OCI-LY7 (cell line): ENCODE measurements at regions not wholly inside any gene's neighbourhood (a gene's known extent, or its start where the extent isn't known, plus 50 kb on each side); places are given as distances from the start of the nearest gene placed in this dataset.

Experiments
- BruUV-seq: library from RNA; stranded (reverse); fragments of 400-500 nt; replicated peaks from 2 replicates; lab custom pipeline; 2021; lab: Mats Ljungman, UMichigan
- CTCF ChIA-PET: fragments of 300-600 bp; sonication (Branson Sonifier 250); formaldehyde crosslinking; loops from one replicate; lab custom pipeline; 2022; ENCODE audit warnings: antibody characterized with exemption; ENCODE audit not compliant: unreplicated experiment; lab: Charles Lee
- POLR2A ChIA-PET: fragments of 300-600 bp; sonication (Branson Sonifier 250); formaldehyde crosslinking; loops from one replicate; lab custom pipeline; 2022; ENCODE audit warnings: antibody characterized with exemption; lab: Charles Lee
- DNase-seq: peaks from one replicate; pipeline ENCODE4 v3.0.0-alpha.2; 2015; ENCODE audit warnings: low spot score
- H2AFZ ChIP-seq: fragments of 200-600 bp; sonication (generic), shearing (Covaris generic); 2 replicates; pipeline ENCODE4 v1.6.1; 2014; ENCODE audit warnings: mild to moderate bottlenecking, antibody characterized with exemption, low read length, moderate library complexity
- H3K27ac ChIP-seq: fragments of 200-600 bp; sonication (generic); 2 replicates; pipeline ENCODE4 v1.5.1; 2014; ENCODE audit warnings: mixed run types, low read depth, mild to moderate bottlenecking, moderate library complexity, low read length, inconsistent platforms; ENCODE audit not compliant: poor library complexity, severe bottlenecking
- H3K36me3 ChIP-seq: fragments of 200-600 bp; sonication (generic); 2 replicates; pipeline ENCODE4 v1.6.1; 2014; ENCODE audit warnings: mild to moderate bottlenecking, antibody characterized with exemption, low read length, moderate library complexity, mixed read lengths; ENCODE audit not compliant: insufficient read depth
- H3K4me1 ChIP-seq: fragments of 200-600 bp; sonication (generic); 2 replicates; pipeline ENCODE4 v1.5.1; 2014; ENCODE audit warnings: mild to moderate bottlenecking, low read length; ENCODE audit not compliant: insufficient read depth, poor library complexity, severe bottlenecking
- H3K4me2 ChIP-seq: fragments of 200-600 bp; sonication (generic); 2 replicates; pipeline ENCODE4 v1.6.1; 2014; ENCODE audit warnings: mild to moderate bottlenecking, low read length
- H3K4me3 ChIP-seq: fragments of 200-600 bp; sonication (generic); 2 replicates; pipeline ENCODE4 v1.5.1; 2014; ENCODE audit warnings: mild to moderate bottlenecking, low read depth, low read length; ENCODE audit not compliant: poor library complexity, severe bottlenecking
- H3K79me2 ChIP-seq: fragments of 200-600 bp; sonication (generic); 2 replicates; pipeline ENCODE4 v1.6.1; 2016; ENCODE audit warnings: low read depth, mild to moderate bottlenecking, low read length, moderate library complexity, mixed read lengths; ENCODE audit not compliant: insufficient read depth
- H3K9me2 ChIP-seq: fragments of 200-600 bp; sonication (generic); 2 replicates; pipeline ENCODE4 v1.6.1; 2016; ENCODE audit warnings: mild to moderate bottlenecking, low read length, mixed read lengths; ENCODE audit not compliant: insufficient read depth
- H3K9me3 ChIP-seq: fragments of 200-600 bp; sonication (generic); 2 replicates; pipeline ENCODE4 v1.6.1; 2014; ENCODE audit warnings: mild to moderate bottlenecking, mixed run types, low read length, mixed read lengths
- H4K20me1 ChIP-seq: fragments of 200-600 bp; sonication (generic); 2 replicates; pipeline ENCODE4 v1.6.1; 2014; ENCODE audit warnings: mild to moderate bottlenecking, antibody characterized with exemption, low read length, moderate library complexity, mixed read lengths; ENCODE audit not compliant: insufficient read depth
- CTCF ChIP-seq: fragments of 200-600 bp; sonication (generic); conservative IDR thresholded peaks from 2 replicates; pipeline ENCODE4 v1.5.1; 2014; ENCODE audit warnings: mild to moderate bottlenecking, antibody characterized with exemption, low read length, moderate library complexity, mixed read lengths
- EZH2phosphoT487 ChIP-seq: fragments of 200-600 bp; sonication (generic); IDR thresholded peaks from 2 replicates; pipeline ENCODE4 v1.6.1; 2018; ENCODE audit warnings: low read depth, borderline replicate concordance, mild to moderate bottlenecking, mixed run types, antibody characterized with exemption, low read length, moderate library complexity, mixed read lengths
- intact Hi-C: fragments of 100-400 bp; cut with micrococcal nuclease; formaldehyde crosslinking; loops from one replicate; pipeline ENCODE4 v1.10.0; 2022; ENCODE audit not compliant: unreplicated experiment

- no peak for DNase-seq
- ChIA-PET POLR2A (no interaction called here), CTCF (no interaction called here)
- Histone ChIP-seq H3K4me2 (no peak overlapping the region), H3K79me2 (no peaks in the 10 kb centered on the region), H3K9me3 (no peaks in the 10 kb centered on the region), H2AFZ (no peak overlapping the region), H3K4me1 (no peaks in the 10 kb centered on the region), H3K4me3 (no peak overlapping the region), H4K20me1 (no peaks in the 10 kb centered on the region), H3K27ac (no peak overlapping the region), H3K9me2 (no peaks in the 10 kb centered on the region), H3K36me3 (no peaks in the 10 kb centered on the region)
- intact Hi-C loops = no loop called here
- TF ChIP-seq CTCF = no peak
- no peak for TF ChIP-seq EZH2phosphoT487
- BruUV-seq = no TSS peak
These were observed 564.0 kb downstream of the SLC6A15 start for GRCh38 chr12:84348582-84348981.

- ChIA-PET POLR2A (interaction anchor here (0.6 kb wide), 1 partner anchor 88 kb away, joined by 3 read pairs; no protein-coding TSS in a partner anchor), CTCF (no interaction called here)
- Histone ChIP-seq H3K36me3 (no peaks in the 10 kb centered on the region), H3K27ac (no peak overlapping the region), H3K79me2 (no peaks in the 10 kb centered on the region), H3K4me3 (no peak overlapping the region), H3K4me1 (no peaks in the 10 kb centered on the region), H4K20me1 (no peaks in the 10 kb centered on the region), H2AFZ (no peak overlapping the region), H3K9me3 (no peaks in the 10 kb centered on the region), H3K4me2 (no peak overlapping the region), H3K9me2 (no peaks in the 10 kb centered on the region)
- TF ChIP-seq CTCF (no peak), EZH2phosphoT487 (no peak)
- intact Hi-C loops = no loop called here
- BruUV-seq = no TSS peak
- no peak for DNase-seq
These were observed 571.0 kb downstream of the SLC6A15 start for GRCh38 chr12:84341467-84342193.

- H3K9me2 ChIP-seq = no peaks in the 10 kb centered on the region
- no peak overlapping the region for H3K27ac ChIP-seq
- H3K9me3 ChIP-seq = no peaks in the 10 kb centered on the region
- no peaks in the 10 kb centered on the region for H3K36me3 ChIP-seq
- no peak for DNase-seq
- POLR2A ChIA-PET = no interaction called here
- no TSS peak for BruUV-seq
- H4K20me1 ChIP-seq = no peaks in the 10 kb centered on the region
- intact Hi-C loops = no loop called here
- no peak for TF ChIP-seq EZH2phosphoT487
- no peak for TF ChIP-seq CTCF
- H3K4me1 ChIP-seq = no peaks in the 10 kb centered on the region
- no peak overlapping the region for H2AFZ ChIP-seq
- no peak overlapping the region for H3K4me3 ChIP-seq
- no peak overlapping the region for H3K4me2 ChIP-seq
- CTCF ChIA-PET = no interaction called here
- no peaks in the 10 kb centered on the region for H3K79me2 ChIP-seq
These were observed 576.4 kb downstream of the SLC6A15 start for GRCh38 chr12:84336231-84336630.
